ENCODE measurements at regions not wholly inside any gene's neighbourhood (a gene's known extent, or its start where the extent isn't known, plus 50 kb on each side); places are given as distances from the start of the nearest gene placed in this dataset.

GRCh38 chr1:229942501-229942900 is 124.5 kb upstream of the GALNT2 start:
- WGBS, 4 donors = 82 to 89% (median 87%) methylated on average over 1 of the region's 1 CpG
- Histone ChIP-seq H3K27me3 (no peaks in the 10 kb centered on the region), H3K4me1 (replicated peaks in 1 of 2) (no peaks in the 10 kb centered on the region), H3K36me3 (replicated peaks in 1 of 2) (no peaks in the 10 kb centered on the region), H3K4me3 (no peak overlapping the region), H3K27ac (no peak overlapping the region), H3K9me3 (replicated peaks in 1 of 3) (no peaks in the 10 kb centered on the region)
- no peak for DNase-seq
- intact Hi-C loops (cut with DNase I) = no loop called here
- TF ChIP-seq POLR2A (IDR thresholded peaks at IDR 0.05) (no peak), CTCF (IDR thresholded peaks at IDR 0.05) (no peak)

GRCh38 chr1:229943148-229943714 is 123.8 kb upstream of the GALNT2 start:
- no peak overlapping the region for H3K4me3 ChIP-seq
- TF ChIP-seq POLR2A (IDR thresholded peaks at IDR 0.05) = no peak
- TF ChIP-seq CTCF (IDR thresholded peaks at IDR 0.05) = no peak
- H3K27ac ChIP-seq = no peak overlapping the region
- no peaks in the 10 kb centered on the region for H3K9me3 ChIP-seq (replicated peaks in 1 of 3)
- DNase-seq = no peak
- intact Hi-C loops (cut with DNase I) = no loop called here
- WGBS, 4 donors = 82 to 84% (median 84%) methylated on average over 7 of the region's 7 CpGs
- no peaks in the 10 kb centered on the region for H3K36me3 ChIP-seq (replicated peaks in 1 of 2)
- no peaks in the 10 kb centered on the region for H3K4me1 ChIP-seq (replicated peaks in 1 of 2)
- H3K27me3 ChIP-seq = no peaks in the 10 kb centered on the region

GRCh38 chr1:229943988-229944743 is 122.9 kb upstream of the GALNT2 start:
- no peak for DNase-seq
- Histone ChIP-seq H3K27me3 (no peaks in the 10 kb centered on the region), H3K4me3 (no peak overlapping the region), H3K9me3 (replicated peaks in 1 of 3) (no peaks in the 10 kb centered on the region), H3K4me1 (replicated peaks in 1 of 2) (no peaks in the 10 kb centered on the region), H3K36me3 (replicated peaks in 1 of 2) (no peaks in the 10 kb centered on the region), H3K27ac (no peak overlapping the region)
- 91 to 94% (median 94%) methylated on average over 14 to 29 of the region's 29 CpGs for WGBS, 4 donors
- no peak for TF ChIP-seq CTCF (IDR thresholded peaks at IDR 0.05)
- no peak for TF ChIP-seq POLR2A (IDR thresholded peaks at IDR 0.05)
- intact Hi-C loops (cut with DNase I) = no loop called here

GRCh38 chr1:229945795-229946194 is 121.2 kb upstream of the GALNT2 start:
- WGBS, 4 donors = 94 to 98% (median 95%) methylated on average over 4 of the region's 4 CpGs
- intact Hi-C loops (cut with DNase I) = no loop called here
- Histone ChIP-seq H3K4me3 (no peak overlapping the region), H3K36me3 (replicated peaks in 1 of 2) (no peaks in the 10 kb centered on the region), H3K27ac (no peak overlapping the region), H3K4me1 (replicated peaks in 1 of 2) (no peaks in the 10 kb centered on the region), H3K9me3 (replicated peaks in 1 of 3) (no peaks in the 10 kb centered on the region), H3K27me3 (no peaks in the 10 kb centered on the region)
- DNase-seq = no peak
- TF ChIP-seq POLR2A (IDR thresholded peaks at IDR 0.05) = no peak
- TF ChIP-seq CTCF (IDR thresholded peaks at IDR 0.05) = no peak
